ENCODE measurements at regions not wholly inside any gene's neighbourhood (a gene's known extent, or its start where the extent isn't known, plus 50 kb on each side); places are given as distances from the start of the nearest gene placed in this dataset.
"Not testable (repeated sequence)": the region's sequence is repeated elsewhere in the genome, so short reads cannot be mapped to it uniquely, and the experiment has no call there.

DNA sequence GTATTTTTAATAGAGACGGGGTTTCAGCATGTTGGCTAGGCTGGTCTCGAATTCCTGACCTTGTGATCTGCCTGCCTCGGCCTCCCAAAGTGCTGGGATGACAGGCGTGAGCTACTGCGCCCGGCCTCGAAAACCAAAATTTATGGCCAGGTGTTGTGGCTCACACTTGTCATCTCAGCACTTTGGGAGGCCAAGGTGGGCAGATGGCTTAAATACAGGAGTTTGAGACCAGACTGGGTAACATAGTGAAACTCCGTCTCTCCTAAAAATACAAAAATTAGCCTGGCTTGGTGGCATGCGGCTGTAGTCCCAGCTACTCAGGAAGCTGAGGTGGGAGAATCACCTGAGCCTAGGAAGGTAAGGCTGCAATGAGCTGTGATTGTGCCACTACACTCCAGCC lies 80.1 kb downstream of the HAUS1 start:
- not testable (repeated sequence) for TF ChIP-seq CTCF (IDR thresholded peaks at IDR 0.05; ENCODE audit: borderline replicate concordance, extremely low read depth, low read length, poor library complexity, severe bottlenecking); EZH2 (IDR thresholded peaks at IDR 0.05; ENCODE audit: borderline replicate concordance, low read depth, low read length, severe bottlenecking)

Data from DND-41 (cell line).